Liver (tissue), 3 donors: ENCODE measurements at regions not wholly inside any gene's neighbourhood (a gene's known extent, or its start where the extent isn't known, plus 50 kb on each side); places are given as distances from the start of the nearest gene placed in this dataset.

Source experiments
- CTCF ChIP-seq: fragments of 150-350 bp; IDR thresholded peaks from 2 replicates; pipeline ENCODE4 v1.5.1; 2017; ENCODE audit warnings: improper control_type of control experiment, low read depth, low read length; ENCODE audit not compliant: missing input control
- GABPA ChIP-seq, 2 donors: IDR thresholded peaks in 1 of 2; conservative IDR thresholded peaks in 1 of 2; 2 replicates each; pipeline ENCODE4 v1.6.1; 2016; ENCODE audit warnings: antibody characterized with exemption in 2 of 2, mild to moderate bottlenecking in 1 of 2, moderate library complexity in 1 of 2
- MAX ChIP-seq: IDR thresholded peaks from 2 replicates; pipeline ENCODE4 v1.6.1; 2016; ENCODE audit warnings: antibody characterized with exemption
- RAD21 ChIP-seq, 2 donors: IDR thresholded peaks; 2 replicates each; pipeline ENCODE4 v1.6.1; 2016; ENCODE audit warnings: antibody characterized with exemption in 2 of 2, mild to moderate bottlenecking in 2 of 2
- TAF1 ChIP-seq: conservative IDR thresholded peaks from 2 replicates; pipeline ENCODE4 v1.6.1; 2016; ENCODE audit warnings: antibody characterized with exemption, mild to moderate bottlenecking
- donor health status: healthy.
- donor health status: healthy.

GRCh38 chr1:199696225-199696624 lies 331.3 kb upstream of the NR5A2 start:
- TF ChIP-seq CTCF (no peak), GABPA (IDR thresholded peaks at IDR 0.05 in 1 of 2, conservative IDR thresholded peaks at IDR 0.05 in 1 of 2) (no peak), TAF1 (no peak), RAD21 (IDR thresholded peaks at IDR 0.05) (no peak), MAX (no peak)
